ENCODE measurements at regions not wholly inside any gene's neighbourhood (a gene's known extent, or its start where the extent isn't known, plus 50 kb on each side); places are given as distances from the start of the nearest gene placed in this dataset.

DNA sequence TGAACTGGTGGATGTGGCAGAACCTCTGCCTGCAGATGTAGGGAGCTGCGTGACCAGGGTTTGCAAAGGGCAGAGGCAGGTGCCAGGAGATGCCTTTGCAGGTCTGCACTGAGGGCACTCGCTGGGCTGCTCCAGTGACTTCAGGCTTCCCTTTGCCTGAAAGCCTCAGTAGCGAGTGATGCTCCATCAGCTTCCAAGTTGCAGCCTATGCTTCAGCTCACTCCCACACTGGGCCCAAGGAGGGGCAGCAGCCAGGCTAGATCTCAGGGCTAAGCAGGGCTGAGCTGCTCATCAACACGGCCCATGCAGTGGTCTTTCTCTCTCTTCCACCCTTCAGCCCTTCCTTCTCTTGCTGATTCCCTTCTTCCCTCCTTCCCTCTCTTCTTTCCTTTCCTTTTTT, 78.3 kb upstream of the RGMA start:
- H3K27me3 ChIP-seq (ENCODE audit: insufficient read depth, low read depth, severe bottlenecking), result peaks cover 85% of the 10 kb centered on the region
- no peaks in the 10 kb centered on the region for H3K9me3 ChIP-seq (ENCODE audit: severe bottlenecking)
- DNase-seq, result no peak
- no peaks in the 10 kb centered on the region for H3K36me3 ChIP-seq
- TF ChIP-seq, protein P1, sequence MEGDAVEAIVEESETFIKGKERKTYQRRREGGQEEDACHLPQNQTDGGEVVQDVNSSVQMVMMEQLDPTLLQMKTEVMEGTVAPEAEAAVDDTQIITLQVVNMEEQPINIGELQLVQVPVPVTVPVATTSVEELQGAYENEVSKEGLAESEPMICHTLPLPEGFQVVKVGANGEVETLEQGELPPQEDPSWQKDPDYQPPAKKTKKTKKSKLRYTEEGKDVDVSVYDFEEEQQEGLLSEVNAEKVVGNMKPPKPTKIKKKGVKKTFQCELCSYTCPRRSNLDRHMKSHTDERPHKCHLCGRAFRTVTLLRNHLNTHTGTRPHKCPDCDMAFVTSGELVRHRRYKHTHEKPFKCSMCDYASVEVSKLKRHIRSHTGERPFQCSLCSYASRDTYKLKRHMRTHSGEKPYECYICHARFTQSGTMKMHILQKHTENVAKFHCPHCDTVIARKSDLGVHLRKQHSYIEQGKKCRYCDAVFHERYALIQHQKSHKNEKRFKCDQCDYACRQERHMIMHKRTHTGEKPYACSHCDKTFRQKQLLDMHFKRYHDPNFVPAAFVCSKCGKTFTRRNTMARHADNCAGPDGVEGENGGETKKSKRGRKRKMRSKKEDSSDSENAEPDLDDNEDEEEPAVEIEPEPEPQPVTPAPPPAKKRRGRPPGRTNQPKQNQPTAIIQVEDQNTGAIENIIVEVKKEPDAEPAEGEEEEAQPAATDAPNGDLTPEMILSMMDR (IDR thresholded peaks at IDR 0.05; ENCODE audit: low read depth, low read length), result no peak
- no peak overlapping the region for H3K4me3 ChIP-seq (ENCODE audit: low read depth, low read length)
- H3K27ac ChIP-seq, result no peak overlapping the region

DNA sequence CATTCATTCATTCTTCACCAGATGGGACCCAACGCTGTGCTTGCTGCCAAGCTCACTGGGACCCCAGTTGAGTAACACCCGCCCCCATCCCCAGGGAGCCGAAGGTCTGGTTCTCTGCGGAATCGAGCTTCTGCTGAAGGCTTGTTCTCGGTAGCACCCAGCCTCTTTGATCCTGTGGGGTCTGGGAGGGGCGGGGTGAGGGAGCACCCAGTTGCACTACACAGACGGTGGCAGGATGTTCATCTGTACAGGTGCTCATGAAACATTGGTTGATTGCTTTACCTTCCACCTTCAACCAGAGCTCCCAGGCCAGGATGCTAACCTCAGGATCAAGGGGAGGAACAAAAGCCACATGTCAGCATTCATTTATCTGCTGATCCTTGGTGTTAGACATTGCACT, 77.7 kb upstream of the RGMA start:
- H3K36me3 ChIP-seq, result no peaks in the 10 kb centered on the region
- DNase-seq, result no peak
- H3K4me3 ChIP-seq (ENCODE audit: low read depth, low read length), result no peak overlapping the region
- H3K27ac ChIP-seq, result no peak overlapping the region
- no peaks in the 10 kb centered on the region for H3K9me3 ChIP-seq (ENCODE audit: severe bottlenecking)
- TF ChIP-seq, protein P1 (IDR thresholded peaks at IDR 0.05; ENCODE audit: low read depth, low read length), result no peak
- H3K27me3 ChIP-seq (ENCODE audit: insufficient read depth, low read depth, severe bottlenecking), result peaks cover 85% of the 10 kb centered on the region

DNA sequence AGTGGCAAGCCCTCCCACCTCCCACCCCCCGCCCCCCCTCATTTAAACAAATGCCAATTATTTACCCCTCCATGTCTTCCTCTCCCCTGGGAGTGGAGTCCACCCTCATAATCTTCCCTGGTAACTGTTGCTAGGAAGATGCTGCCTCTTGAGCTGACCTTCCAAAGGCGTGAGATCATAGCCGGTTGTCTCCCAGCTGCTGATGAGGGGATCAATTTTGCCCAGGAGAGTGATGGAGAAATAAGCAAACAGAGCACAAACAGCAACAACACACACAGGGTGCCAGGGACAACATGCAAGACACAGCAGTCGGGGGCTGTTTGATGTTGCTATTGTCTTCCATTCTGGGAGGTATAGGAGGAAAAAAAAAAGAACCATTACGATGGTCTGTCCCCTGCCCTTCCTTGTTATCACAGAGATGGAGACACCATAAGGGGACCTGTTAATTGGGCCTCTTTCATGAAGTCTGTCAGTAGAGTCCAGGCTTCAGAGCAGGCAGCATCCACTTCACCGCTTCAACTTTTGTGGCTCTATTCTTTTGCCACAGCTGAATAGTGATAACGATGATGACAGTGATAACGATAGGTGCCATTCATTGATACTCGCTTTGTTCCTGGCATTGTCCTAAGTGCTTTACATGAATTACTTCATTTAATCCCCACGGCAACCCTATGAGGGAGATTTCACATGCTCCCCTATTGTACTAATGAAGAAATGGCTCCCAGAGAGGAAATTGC, 76.9 kb upstream of the RGMA start:
- H3K9me3 ChIP-seq (ENCODE audit: severe bottlenecking), result no peaks in the 10 kb centered on the region
- TF ChIP-seq, protein P1 (IDR thresholded peaks at IDR 0.05; ENCODE audit: low read depth, low read length), result no peak
- no peak overlapping the region for H3K27ac ChIP-seq
- H3K36me3 ChIP-seq, result no peaks in the 10 kb centered on the region
- DNase-seq, result no peak
- peaks cover 86% of the 10 kb centered on the region for H3K27me3 ChIP-seq (ENCODE audit: insufficient read depth, low read depth, severe bottlenecking)
- no peak overlapping the region for H3K4me3 ChIP-seq (ENCODE audit: low read depth, low read length)

- no peak overlapping the region for H3K4me3 ChIP-seq (ENCODE audit: low read depth, low read length)
- H3K27ac ChIP-seq, result no peak overlapping the region
- H3K36me3 ChIP-seq, result no peaks in the 10 kb centered on the region
- H3K9me3 ChIP-seq (ENCODE audit: severe bottlenecking), result no peaks in the 10 kb centered on the region
- peaks cover 89% of the 10 kb centered on the region for H3K27me3 ChIP-seq (ENCODE audit: insufficient read depth, low read depth, severe bottlenecking)
- TF ChIP-seq, protein P1 (IDR thresholded peaks at IDR 0.05; ENCODE audit: low read depth, low read length), result no peak
- DNase-seq, result no peak
Measured at GRCh38 chr15:93164409-93164808, 75.4 kb upstream of the RGMA start.

DNA sequence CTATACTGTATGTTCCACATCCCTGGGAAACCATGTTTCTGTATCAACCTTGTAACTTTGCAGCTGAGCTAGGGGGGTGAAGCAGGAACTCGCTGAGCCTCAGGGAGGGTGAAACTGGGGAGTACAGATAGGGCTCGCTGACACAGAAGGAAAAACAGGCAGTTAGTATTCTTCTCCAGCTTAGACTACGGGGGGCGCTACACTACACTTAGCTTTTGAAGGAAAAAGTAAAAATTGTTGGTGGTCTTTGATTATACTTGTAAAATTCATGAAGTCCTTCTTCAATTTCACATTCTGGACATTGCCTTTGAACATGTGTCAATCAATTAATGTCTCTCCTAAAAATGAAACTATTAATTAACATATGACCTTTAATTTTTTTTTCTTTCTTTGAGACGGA, 73.5 kb upstream of the RGMA start:
- H3K27me3 ChIP-seq (ENCODE audit: insufficient read depth, low read depth, severe bottlenecking), result peaks cover 86% of the 10 kb centered on the region
- no peak overlapping the region for H3K4me3 ChIP-seq (ENCODE audit: low read depth, low read length)
- no peaks in the 10 kb centered on the region for H3K9me3 ChIP-seq (ENCODE audit: severe bottlenecking)
- DNase-seq, result no peak
- H3K36me3 ChIP-seq, result no peaks in the 10 kb centered on the region
- TF ChIP-seq, protein P1 (IDR thresholded peaks at IDR 0.05; ENCODE audit: low read depth, low read length), result no peak
- H3K27ac ChIP-seq, result no peak overlapping the region

DNA sequence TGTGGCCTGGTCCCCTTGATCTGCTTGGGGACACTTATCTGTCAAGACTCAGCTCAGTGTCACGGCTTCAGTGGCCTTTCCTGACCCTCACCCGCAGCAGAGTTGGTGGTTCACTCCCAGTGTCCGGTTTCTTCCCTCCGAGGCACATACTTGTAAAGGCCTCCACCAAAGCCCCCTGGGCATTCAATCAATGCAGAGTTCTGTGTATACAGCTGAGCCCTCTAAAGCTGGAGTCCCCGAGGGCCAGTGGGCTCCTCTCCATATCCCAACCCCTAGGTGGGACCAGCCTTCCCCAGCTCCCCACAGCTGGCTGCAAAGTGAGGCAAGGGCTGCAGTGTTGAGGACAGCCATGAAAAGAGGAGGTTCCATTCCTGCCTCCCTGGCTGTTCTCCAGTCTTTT, 70.9 kb upstream of the RGMA start:
- TF ChIP-seq, protein P1 (IDR thresholded peaks at IDR 0.05; ENCODE audit: low read depth, low read length), result no peak
- no peak overlapping the region for H3K27ac ChIP-seq
- peaks cover 88% of the 10 kb centered on the region for H3K27me3 ChIP-seq (ENCODE audit: insufficient read depth, low read depth, severe bottlenecking)
- no peaks in the 10 kb centered on the region for H3K36me3 ChIP-seq
- H3K9me3 ChIP-seq (ENCODE audit: severe bottlenecking), result peaks cover 3% of the 10 kb centered on the region
- no peak overlapping the region for H3K4me3 ChIP-seq (ENCODE audit: low read depth, low read length)
- DNase-seq, result no peak
